Stimulated activated CD4-positive, alpha-beta T cell treated with anti-CD3 and anti-CD28 coated beads, Interleukin-15, amount 100 ng/mL, for 48 hours (primary cell): ENCODE measurements at regions not wholly inside any gene's neighbourhood (a gene's known extent, or its start where the extent isn't known, plus 50 kb on each side); places are given as distances from the start of the nearest gene placed in this dataset.
"Not testable (repeated sequence)": the region's sequence is repeated elsewhere in the genome, so short reads cannot be mapped to it uniquely, and the experiment has no call there.

Experiments
- DNase-seq, 2 donors: peaks; one replicate each; pipeline ENCODE4 v3.0.0-alpha.2; 2020; ENCODE audit warnings: low read depth in 2 of 2

DNA sequence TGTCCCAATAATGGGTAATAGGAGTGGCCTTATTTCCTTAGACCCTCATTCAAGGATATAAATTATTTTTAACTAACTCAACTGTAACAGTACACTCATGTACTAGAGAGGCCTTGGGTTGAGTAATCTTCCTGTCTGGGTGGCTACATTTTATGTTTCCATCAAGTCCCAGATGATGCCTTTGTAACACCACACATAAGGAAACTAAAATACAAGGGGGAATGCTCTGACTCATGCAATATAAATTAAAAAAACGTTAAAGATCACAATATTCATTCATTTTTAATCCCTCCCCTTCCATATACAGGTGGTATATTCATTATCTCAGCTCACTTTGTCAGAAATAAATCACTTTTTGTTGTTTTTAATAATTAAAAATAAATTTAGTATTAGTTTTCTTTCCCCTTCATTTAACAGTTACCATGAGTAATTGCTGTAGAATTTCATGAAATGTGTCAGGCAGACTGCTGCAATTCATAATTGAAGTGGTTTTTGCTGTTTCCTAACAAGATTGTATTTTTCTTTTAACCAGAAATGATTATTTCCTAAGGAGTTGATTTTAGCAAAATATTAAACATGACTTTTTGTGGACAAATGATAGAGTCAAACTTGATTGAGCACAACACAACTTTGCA lies 1403.6 kb downstream of the SUCLG1 start:
- no peak for DNase-seq

DNA sequence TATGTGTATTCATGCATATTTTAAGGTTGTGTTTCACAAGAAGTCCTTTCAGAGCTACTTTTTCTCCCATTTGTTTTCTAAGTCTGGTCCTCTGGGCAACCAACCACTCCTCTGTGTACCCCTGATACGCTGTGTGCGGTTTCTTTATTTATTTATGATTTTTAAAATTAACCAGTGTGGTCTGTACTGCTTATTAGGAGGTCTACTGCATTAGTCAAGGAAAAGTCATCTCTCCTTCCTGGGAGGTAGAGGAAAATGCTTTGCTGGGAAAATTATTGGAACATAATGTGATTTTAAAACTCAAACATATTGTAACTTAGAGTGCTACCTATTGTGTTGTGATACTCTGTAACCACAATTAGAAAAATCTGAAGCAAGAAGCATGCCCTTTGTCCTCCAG lies 1404.3 kb downstream of the SUCLG1 start:
- DNase-seq: no peak

DNA sequence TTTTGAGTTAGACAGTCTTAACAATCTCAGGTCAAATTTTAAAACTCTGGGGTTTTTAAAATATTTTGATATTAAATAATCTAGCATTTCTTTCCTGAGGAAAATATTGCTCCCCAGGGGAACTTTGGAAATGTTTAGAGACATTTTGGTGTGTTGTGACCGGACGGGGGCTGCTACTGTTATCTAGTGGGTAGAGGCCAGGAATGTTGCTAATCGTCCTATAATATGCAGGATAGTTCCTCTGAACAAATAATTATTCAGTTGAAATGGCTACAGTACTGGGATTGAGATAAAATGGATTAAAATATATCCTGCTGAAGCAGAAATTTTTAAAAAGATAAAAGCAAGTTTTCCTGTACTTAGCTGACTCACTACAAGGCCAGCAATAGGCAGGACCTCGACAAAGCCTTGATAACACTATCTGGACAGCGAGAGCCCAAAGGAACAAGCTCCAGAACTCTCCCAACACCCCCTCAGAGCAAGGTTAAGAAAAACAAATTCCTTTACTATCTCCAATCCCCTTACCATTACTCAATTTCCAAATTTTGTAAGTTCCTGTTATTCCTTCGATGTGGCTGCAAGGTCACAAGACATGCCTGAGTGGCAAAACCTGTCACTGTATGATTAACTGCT lies 1407.4 kb downstream of the SUCLG1 start:
- no peak for DNase-seq

DNA sequence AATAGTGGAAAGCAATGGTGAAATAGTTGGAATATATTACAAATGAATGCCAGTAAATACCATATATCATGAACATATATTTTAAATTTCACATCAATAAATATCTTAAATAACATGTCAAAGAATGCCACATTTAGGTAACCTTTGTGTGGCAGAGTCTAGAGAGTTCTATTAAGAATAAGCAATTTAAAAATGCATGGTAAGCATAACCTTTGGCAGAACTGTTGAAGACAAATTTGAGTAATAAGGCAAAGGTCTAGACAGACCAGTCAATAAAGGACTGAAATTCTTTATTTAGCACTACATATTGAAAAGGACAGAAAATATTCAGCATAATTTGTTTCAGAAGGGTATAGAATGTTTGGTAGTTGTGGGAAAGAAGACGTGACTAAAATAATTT lies 1417.0 kb downstream of the SUCLG1 start:
- DNase-seq: no peak

DNA sequence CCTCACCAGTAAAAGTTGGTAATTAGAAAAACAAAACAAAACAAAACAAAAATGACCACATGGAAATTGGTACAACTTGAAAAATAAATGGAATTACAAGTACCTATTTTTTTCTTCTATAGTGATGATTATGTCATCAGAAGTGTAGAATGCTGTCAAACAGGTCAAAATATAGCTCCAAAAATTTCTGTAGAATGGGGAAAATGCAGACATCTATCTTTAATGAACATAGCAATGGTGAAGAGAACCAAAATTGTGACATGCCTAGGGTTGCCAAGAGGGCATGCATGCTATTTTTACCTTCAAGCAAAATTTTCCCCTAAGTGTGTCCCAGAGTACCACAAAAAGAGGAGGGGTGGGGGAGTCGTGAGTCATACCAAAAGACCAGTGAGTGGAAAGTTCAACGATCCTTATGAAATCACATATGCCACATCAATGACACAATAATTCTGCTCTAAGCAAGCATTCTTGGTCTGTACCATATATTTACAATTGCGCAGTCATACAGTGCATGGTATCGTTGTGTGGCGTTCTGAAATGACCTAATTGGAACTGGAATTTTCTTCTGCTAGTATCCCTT lies 1436.4 kb downstream of the SUCLG1 start:
- DNase-seq: no peak

DNA sequence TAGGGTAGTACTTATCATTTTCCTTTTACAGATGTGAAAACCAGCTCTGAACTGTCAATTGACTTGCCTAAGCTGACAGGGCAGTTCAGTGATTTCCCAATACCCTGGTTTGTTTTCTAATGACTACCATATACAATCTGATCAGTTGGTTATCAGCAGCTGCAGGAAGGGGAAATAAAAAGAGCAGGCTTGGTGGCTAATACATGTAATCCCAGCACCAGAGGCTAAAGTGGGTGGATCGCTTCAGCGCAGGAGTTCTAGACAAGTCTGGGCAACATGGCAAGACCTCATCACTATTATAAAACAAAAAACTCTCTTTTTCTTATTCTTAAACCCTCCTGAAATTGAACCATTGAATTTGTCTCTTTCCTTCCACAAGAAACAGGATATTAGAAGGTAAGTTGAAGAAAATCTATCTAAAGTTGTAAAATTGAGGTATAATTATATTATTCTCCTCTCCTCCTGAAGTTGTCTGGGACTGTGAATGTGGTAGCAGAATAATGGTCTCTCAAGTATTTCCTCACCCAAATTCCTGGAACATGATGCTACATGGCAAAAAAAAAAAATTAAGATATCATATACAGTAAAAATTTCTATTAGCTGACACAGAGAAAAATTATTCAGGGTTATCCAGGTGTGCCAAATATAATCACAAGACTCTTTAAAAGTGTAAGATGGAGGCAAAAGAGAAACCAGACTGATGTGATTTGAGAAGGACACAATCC lies 1441.6 kb downstream of the SUCLG1 start:
- no peak for DNase-seq

DNA sequence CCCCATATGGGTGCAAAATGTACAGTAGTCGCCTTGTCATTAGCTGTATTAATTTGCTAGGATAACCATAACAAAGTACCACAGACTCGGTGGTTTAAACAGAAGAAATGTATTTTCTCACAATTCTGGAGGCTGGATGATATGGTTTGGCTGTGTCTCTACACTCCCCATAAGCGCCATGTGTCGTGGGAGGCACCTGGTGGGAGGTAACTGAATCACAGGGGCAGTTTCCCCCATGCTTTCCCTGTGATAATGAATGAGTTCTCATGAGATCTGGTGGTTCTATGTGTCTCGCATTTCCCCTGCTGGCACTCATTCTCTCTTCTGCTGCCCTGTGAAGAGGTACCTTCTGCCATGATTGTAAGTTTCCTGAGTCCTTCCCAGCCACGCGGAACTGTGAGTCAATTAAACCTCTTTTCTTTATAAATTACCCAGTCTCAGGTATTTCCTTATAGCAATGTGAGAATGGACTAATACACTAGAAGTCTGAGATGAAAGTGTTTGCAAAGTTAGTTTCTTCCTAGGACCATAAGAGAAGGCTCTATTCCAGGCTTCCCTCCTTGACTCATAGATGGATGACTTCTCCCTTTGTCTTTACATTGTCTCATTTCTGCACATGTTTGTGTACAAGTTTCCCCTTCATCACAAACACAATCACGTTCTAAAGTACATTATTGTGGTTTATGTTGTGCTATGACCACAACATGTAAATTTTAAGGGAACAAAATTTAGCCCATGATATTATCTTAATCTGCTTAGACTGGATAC lies 1442.6 kb downstream of the SUCLG1 start:
- DNase-seq: no peak

DNA sequence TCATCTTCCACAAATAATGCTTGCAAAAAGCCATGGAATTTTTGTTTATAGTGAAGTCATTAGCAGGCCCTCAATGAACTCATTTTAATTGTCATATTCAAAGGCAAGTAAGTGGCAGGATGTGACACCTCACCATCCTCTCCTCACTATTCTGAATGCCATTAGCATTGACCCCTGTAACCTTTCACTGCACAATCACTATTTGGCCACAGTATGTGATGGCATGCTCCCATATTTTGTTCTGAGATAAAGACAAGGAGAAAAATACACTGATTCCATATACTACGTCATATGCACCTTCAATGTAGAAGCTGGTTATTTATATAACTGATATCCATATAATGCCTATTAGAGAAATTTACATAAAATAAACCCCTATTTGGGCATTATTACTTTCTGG lies 1443.2 kb downstream of the SUCLG1 start:
- no peak for DNase-seq

DNA sequence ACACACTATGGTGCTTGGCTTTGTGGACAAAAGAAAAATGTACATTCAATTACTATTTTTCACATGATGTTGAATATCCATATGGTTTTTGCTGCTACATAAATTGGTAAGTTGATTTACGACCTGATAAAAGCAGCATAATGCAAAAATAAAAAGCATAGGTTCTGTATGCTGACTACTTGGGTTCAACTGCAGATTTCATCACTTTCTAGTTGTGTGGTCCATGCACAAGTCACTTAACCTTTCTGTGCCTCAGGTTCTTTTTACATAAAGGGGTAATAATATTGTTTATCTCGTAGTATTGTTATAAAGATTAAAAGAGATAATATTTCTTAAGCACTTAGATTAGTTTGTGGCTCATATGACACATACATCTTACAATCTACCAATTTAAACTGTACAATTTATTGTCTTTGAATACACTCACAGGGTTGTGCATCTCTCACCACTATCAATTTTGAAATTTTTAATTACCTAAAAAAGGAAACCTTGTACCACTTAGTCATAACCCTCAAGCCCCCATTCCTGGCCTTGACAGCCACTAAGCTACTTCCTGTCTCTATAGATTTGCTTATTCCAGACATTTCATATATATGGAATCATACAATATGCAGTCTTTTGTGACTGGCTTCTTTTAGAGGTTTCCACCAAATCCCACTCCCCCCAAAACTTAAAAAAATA lies 1443.9 kb downstream of the SUCLG1 start:
- DNase-seq: no peak

DNA sequence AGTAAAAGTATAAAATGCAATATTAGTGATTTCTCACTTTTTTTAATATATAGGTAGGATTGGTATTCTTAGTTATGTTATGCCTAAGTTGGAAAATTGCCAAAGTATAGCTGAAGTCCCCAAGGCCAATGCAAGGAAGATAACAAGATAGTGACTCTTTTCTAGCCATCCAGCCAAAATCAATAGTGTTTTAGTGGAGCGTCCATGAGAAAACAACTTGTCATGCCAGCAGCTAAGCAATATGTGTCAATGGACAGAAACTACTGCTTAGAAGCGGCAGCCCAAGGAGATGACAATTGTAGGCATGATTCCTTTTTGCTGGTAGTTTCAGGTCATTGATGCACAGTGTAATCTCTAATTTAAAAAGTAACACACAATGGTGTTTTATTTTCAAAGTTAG lies 1444.6 kb downstream of the SUCLG1 start:
- no peak for DNase-seq

DNA sequence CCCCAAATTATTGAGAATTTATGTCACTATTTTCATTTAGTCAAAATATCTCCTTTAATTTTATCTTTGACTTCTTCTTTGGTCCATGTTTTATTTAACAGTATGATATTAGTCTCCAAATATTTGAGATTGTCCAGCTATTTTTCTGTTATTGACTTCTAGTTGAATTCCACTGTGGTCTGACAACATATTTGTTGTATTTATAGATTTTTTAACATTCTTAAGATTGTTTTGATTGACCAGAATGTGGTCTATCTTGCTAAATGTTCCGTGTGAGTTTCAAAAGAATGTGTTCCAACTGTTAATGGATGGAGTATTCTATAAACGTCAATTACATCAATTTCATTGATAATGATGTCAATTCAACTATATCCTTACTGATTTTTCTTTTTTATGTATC lies 1452.1 kb downstream of the SUCLG1 start:
- no peak for DNase-seq

DNA sequence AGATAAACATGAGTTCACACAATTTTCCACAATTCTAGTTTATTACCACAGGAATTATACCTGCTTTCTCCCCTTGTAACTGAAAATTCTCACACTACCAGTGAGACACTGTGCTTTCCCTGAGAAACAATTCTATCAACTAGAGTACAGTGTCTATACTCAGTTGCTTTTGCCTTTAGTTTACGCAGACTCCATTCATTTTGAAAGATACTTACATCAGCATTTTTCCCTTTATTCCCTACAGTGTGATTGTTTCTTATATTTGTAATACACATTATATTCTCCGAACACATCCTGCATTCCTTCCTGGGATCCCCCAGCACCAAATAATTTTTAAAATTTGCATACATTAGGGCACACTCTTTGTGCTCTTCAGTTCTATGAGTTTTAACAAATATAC lies 1455.5 kb downstream of the SUCLG1 start:
- no peak for DNase-seq

DNA sequence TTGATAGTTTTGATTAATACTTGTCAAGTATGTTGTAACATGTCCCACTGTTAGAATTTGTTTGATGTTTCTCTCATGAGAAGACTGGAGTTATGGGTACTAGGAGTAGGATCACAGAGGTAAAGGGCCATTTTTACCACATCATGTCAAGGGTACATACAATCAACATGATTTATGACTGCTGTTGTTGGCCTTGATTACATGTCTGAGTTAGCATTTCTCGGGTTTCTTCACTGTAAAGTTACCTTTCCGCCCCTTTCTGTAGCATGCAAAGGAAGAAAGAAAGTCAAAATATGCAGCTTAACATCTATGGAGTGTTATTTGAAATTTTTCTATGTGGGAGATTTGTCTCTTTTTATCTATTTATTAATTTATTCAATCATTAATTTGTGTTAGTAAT lies 1456.4 kb downstream of the SUCLG1 start:
- DNase-seq: no peak

DNA sequence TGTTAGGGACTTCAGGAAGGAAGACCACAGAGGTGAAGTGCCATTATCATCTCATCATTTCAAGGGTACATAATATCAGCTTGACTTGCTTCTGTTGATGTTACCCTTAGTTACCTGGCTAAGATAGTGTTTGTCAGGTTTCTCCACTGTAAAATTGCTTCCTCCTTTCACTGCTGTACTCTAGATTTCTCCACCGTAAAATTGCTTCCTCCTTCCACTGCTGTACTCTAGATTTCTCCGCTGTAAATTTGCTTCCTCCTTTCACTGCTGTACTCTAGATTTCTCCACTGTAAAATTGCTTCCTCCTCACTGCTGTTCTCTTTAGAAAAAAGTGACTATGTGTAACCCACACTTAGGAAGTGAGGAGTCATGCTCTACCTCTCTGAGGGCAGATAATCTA lies 1460.3 kb downstream of the SUCLG1 start:
- no peak for DNase-seq

DNA sequence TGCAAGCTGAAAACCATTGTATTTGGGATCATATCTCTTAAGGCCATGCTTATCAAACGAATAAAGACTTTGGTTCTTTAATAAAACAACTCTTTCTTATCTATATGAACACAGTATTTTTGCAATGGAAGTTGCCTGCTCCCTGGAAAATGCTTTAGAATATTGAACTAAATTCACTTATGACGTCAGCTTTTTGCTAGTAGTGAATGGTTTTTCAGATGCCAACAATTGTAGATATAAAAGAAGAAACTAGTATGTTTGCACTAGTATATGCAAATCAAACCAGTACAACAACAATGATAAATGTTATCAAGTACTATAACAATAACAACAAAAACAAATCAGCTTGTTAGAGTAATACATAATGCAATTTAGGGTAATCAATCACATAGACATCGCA lies 1462.9 kb downstream of the SUCLG1 start:
- no peak for DNase-seq

DNA sequence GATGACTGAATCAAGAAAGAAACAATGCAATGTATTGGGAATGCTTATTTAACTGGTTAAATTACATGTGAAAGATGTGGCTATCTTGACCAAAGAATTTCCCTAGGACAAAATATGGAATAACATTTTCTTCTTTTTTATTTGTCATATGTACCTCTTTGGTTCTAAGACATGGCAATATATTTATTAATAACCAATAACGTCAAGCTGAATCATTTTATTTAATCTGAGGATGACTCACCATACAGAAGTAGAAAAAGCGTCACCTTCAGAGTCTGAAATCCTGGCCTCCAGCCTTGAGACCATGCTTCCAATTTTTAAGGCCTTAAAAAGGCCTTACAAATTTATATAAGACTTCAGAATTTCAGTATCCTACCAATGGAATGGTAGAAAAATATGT lies 1464.9 kb downstream of the SUCLG1 start:
- DNase-seq: no peak

DNA sequence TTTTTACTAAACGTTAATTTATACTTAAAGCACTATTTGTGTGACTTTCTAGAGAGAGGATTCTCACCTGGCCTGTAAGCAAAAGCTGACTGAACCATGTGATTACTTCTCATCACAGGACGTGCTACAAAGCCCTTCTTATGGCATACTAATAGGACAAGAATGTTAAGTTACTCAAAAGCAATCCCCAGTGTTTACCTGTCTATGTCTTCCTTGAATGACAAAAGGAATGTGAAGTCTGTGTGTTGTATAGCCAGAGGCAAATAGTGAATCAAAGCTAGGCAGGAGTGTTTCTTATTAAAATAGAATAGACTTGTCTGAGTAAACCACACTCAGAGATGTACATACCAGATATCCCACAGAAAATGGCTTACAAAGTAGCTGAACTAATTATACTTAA lies 1465.5 kb downstream of the SUCLG1 start:
- no peak for DNase-seq

DNA sequence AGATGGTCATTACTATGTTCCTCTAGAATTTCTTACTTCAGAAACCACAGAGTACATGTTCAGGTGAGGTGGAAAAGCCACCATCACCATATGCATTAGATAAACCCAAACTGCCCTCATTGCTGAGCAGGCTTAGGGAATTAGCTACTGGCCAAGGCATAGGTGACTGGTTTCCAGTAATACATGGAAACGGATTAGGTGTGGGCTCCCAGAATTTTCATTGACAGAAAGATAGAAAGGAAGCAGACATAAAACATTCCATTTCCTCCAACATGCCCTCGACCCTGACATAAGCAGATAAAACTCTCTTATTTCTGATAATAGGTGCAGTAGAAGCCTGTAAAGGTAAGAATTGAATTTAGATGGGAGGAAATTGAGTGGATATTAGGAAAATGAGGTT lies 1466.1 kb downstream of the SUCLG1 start:
- no peak for DNase-seq

DNA sequence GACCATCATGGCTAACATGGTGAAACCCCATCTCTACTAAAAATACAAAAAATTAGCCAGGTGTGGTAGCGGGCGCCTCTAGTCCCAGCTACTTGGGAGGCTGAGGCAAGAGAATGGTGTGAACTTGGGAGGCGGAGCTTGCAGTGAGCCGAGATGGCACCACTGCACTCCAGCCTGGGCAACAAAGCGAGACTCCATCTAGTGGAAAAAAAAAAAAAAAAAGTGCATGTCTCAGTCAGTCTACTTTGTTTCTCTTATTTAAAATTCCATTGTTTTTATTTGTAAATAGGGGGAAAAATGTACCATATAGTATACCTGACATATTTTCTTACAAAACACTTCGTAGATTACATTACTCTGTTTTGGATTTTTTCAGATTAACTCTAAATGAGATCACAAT lies 1471.4 kb downstream of the SUCLG1 start:
- DNase-seq: not testable (repeated sequence)

DNA sequence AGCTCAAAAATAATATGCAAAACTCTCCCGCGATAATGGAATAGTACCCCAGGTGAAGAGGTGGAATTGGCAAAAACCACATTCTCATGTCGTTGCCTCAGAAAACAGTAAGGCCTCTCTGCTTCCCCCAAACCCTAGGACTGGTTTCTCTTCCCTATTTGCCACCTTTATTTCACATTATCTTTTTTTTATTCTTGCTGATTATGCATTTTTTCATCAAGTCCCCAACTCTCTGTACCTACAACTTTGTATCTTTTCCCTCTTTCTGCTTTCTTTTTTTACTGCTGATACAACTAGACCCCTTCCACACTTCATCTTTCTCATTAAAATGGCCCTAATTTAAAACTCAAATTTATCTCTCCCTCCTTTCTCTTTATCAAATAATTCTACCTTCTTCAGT lies 1472.2 kb downstream of the SUCLG1 start:
- DNase-seq: no peak

DNA sequence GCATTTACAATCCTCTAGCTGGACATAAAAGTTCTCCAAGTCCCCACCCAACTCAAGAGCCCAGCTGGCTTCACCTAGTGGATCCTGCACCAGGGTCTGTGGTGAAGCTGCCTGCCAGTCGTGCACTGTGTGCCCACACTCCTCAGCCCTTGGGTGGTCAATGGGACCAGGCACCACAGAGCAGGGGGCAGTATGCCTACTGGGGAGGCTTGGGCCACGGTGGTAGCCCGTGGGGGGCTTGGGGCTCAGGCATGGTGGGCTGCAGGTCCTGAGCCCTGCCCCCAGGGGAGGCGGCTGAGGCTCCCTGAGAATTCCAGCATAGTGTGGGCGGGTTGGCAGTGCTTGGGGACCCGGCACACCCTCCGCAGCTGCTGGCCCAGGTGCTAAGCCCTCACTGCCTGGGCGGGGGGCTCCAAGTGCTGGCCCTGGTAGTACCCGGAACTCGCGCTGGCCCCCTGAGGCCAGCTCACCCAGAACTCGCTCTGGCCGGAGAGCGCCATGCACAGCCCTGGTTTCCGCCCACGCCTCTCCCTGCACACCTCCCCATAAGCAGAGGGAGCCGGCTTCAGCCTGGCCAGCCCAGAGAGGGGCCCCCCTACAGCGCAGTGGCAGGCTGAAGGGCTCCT lies 1473.4 kb downstream of the SUCLG1 start:
- no peak for DNase-seq
